ENCODE measurements at regions not wholly inside any gene's neighbourhood (a gene's known extent, or its start where the extent isn't known, plus 50 kb on each side); places are given as distances from the start of the nearest gene placed in this dataset.

- DNase-seq = no peak
Measured at GRCh38 chr5:163366757-163367156, 70.6 kb upstream of the CCNG1 start.

- no peak for DNase-seq
Measured at GRCh38 chr5:163369776-163370385, 67.5 kb upstream of the CCNG1 start.

DNA sequence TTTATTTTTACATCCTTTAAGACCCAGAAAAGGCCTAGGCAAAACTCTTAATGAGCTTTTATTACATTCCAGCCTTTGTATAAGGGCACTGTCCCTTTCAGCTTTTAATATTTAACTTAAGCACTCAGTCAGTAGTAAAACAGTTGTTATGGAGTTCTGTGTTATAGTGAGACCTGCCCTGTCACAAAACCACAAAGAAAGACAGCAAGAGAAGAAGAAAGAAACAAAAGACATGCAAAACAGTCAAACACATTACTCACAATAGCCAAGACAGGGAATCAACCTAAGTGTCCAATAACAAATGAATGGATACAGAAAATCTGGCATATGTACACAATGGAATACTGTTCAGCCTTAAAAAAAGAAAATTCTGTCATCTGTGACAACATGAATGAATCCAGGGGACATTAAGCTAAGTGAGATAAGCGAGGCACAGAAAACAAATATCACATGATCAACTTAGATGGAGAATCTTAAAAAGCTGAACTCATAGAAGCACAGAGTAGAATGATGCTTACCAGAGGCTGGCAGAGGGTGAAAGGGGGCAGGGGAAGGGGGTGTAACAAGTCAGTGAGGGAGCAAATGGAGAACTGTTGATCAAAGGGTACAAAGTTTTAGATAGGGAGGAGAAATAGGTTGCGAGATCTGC, 63.8 kb upstream of the CCNG1 start:
- no peak for DNase-seq

DNA sequence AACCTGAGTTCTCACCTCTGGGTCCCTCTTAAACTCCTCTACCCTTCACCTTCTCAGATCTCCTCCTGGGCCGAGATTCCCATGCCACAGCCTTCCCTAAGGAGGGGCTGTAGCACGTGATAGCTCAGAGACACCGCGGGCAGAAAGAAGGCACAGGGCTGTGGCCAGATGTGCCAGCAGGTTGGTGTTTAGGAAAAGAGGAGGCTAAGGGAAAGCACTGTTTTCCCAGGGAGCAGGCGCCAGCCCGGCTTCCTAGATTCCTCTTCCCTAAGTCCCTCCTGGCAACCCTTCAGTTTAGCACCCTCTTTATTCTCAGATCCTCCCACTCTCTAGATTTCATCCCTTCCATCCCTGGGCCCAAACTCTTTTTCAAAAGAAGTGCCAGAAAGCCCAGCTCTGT, 59.4 kb upstream of the CCNG1 start:
- no peak for DNase-seq

- peak in 3 of 4 experiments; percentile 17 to 50 (median 46) for DNase-seq
Measured at GRCh38 chr5:163379298-163380155, 57.9 kb upstream of the CCNG1 start.

- DNase-seq = no peak
Measured at GRCh38 chr5:163381832-163382231, 55.6 kb upstream of the CCNG1 start.

DNA sequence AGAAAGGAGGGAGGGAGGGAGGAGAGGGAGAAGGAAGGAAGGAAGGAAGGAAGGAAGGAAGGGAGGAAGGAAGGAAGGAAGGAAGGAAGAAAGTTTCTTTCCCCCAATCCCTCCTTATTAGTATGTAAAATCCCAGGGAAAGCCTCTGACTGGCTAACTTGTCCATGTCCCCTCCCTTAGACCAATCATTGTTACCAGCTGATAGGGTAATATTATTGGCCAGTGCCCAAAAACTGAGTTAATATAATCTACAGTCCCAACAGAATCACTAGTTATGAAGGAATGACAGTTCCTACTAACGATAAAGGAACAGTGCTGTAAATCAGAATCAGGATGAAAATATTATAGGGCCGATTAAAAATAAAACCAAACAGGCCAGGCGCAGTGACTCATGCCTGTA, 53.6 kb upstream of the CCNG1 start:
- no peak for DNase-seq

GRCh38 chr5:163384669-163385068, 52.7 kb upstream of the CCNG1 start:
- no peak for DNase-seq

DNA sequence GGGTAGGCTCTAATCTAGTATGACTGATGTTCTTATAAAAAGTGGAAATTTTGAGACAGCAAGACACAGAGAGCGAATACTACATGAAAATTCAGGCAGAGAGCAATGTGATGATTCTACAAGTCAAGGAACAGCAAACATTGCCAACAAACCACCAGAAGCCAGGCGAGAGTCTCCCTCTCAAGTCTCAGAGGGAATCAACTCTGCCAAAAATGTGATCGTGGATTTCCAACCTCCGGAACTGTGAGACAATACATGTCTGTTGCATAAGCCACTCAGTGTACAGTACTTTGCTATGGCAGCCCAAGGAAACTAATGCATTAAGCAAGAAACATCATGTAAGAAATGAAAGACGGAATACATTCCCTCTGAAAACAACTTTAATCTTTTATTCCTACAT, 52.1 kb upstream of the CCNG1 start:
- no peak for DNase-seq

DNA sequence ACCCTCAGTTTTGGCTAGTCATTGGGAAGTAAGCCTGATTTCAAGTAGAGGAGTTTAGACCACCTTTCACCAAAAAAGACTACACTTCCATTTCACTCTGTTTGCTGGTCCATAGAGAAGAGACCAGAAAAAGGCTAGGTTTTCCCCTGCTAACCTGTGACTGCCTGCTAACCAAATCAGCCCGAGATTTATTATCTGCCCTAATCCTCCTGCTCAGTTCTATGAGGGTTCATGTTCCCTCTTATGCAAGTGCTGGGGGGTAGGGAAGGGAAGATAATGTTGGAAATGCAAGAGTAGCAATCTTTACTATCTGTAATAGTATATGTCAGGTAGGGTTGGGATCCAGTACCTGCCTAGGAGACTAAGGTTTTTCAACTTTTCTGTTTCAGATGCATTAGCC, 51.6 kb upstream of the CCNG1 start:
- DNase-seq = no peak

- no peak for DNase-seq
Measured at GRCh38 chr5:163386352-163386751, 51.0 kb upstream of the CCNG1 start.

DNA sequence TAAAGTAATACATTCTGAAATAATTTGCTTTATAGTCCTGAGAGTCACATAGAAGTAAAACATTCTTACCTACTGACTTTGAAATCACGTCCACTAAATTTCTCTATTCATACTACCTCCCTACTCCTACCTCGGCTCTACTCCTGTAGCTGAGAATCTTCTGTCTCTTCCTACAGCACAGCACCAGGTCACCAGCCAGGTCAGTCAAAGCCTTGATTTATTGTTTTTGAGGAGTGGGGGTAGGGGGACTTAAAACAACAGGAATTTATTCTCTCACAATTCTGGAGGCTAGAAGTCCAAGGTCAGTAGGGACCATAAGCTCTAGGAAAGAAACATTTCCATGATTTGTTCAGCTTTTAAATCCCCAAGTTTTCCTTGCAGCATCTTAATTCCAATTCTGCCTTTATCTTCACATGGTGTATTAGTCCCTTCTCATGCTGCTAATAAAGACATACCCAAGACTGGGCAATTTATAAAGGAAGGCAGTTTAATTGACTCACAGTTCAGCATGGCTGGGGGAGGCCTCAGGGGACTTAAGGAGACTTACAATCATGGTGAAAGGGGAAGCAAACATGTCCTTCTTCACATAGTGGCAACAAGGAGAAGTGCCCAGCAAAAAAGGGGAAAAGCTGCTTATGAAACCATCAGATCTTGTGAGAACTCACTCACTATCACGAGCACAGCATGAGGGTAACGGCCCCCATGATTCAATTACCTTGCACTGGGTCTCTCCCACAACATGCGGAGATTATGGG, 49.6 kb upstream of the CCNG1 start:
- peak in 3 of 4 experiments; percentile 9 to 29 (median 21) for DNase-seq
